Memory B cell (primary cell): ENCODE measurements at regions not wholly inside any gene's neighbourhood (a gene's known extent, or its start where the extent isn't known, plus 50 kb on each side); places are given as distances from the start of the nearest gene placed in this dataset.

ENCODE experiments used
- ATAC-seq: fragments of 150-1000 bp; cut with Tn5 transposase; 2 replicates; pipeline ENCODE4 v1.10.0; 2021; ENCODE audit warnings: low read depth, mild to moderate bottlenecking, moderate library complexity
- DNase-seq, 2 donors: peaks; one replicate each; pipeline ENCODE4 v3.0.0; 2022; ENCODE audit warnings: low spot score in 2 of 2
- H3K27ac Mint-ChIP-seq: one replicate; pipeline ENCODE4 v1.8.0; 2022; ENCODE audit warnings: mild to moderate bottlenecking, moderate library complexity, mixed read lengths
- H3K27me3 Mint-ChIP-seq: one replicate; pipeline ENCODE4 v1.8.0; 2022; ENCODE audit warnings: mixed read lengths
- H3K36me3 Mint-ChIP-seq: one replicate; pipeline ENCODE4 v1.8.0; 2022; ENCODE audit warnings: mild to moderate bottlenecking, mixed read lengths
- H3K4me1 Mint-ChIP-seq: one replicate; pipeline ENCODE4 v1.8.0; 2022; ENCODE audit warnings: mixed read lengths
- H3K4me3 Mint-ChIP-seq: one replicate; pipeline ENCODE4 v1.8.0; 2022; ENCODE audit warnings: mild to moderate bottlenecking, moderate library complexity, mixed read lengths
- H3K9me3 Mint-ChIP-seq: one replicate; pipeline ENCODE4 v1.8.0; 2022; ENCODE audit warnings: mixed read lengths

DNA sequence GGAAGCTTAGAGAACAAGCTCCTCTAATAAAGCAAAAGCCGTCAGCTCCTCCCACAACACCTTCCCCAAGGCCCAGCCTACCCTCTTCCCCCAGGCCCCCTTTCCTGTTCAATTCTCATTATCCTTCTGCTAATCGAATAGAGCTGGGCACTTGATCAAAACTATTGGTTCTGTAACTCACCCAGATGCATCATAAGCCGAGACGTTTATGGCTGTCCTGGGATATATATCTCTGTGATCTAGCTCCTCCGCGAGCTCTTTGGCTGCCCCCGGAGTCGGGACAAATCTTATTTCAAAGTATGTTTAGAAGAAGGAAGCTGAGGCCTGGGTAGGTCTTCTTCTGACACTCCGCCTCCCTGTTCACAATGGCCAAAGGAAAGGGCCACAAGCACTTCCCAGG is 88.3 kb upstream of the KLHL29 start:
- H3K4me3 Mint-ChIP-seq: no peak overlapping the region
- no peaks in the 10 kb centered on the region for H3K36me3 Mint-ChIP-seq
- no peak overlapping the region for H3K27ac Mint-ChIP-seq
- H3K4me1 Mint-ChIP-seq: no peaks in the 10 kb centered on the region
- no peak for DNase-seq
- no peaks in the 10 kb centered on the region for H3K9me3 Mint-ChIP-seq
- ATAC-seq: no peak
- peaks cover 10% of the 10 kb centered on the region for H3K27me3 Mint-ChIP-seq

- DNase-seq (no peak), ATAC-seq (no peak)
- Mint-ChIP-seq H3K4me1 (no peaks in the 10 kb centered on the region), H3K27ac (no peak overlapping the region), H3K4me3 (no peak overlapping the region), H3K27me3 (peaks cover 10% of the 10 kb centered on the region), H3K36me3 (no peaks in the 10 kb centered on the region), H3K9me3 (no peaks in the 10 kb centered on the region)
Observed at GRCh38 chr2:23297112-23297511, 87.9 kb upstream of the KLHL29 start.

- no peaks in the 10 kb centered on the region for H3K9me3 Mint-ChIP-seq
- no peak overlapping the region for H3K27ac Mint-ChIP-seq
- DNase-seq (no peak), ATAC-seq (no peak)
- H3K4me1 Mint-ChIP-seq: no peaks in the 10 kb centered on the region
- H3K36me3 Mint-ChIP-seq: no peaks in the 10 kb centered on the region
- peaks cover 10% of the 10 kb centered on the region for H3K27me3 Mint-ChIP-seq
- no peak overlapping the region for H3K4me3 Mint-ChIP-seq
Observed at GRCh38 chr2:23298551-23298950, 86.4 kb upstream of the KLHL29 start.

DNA sequence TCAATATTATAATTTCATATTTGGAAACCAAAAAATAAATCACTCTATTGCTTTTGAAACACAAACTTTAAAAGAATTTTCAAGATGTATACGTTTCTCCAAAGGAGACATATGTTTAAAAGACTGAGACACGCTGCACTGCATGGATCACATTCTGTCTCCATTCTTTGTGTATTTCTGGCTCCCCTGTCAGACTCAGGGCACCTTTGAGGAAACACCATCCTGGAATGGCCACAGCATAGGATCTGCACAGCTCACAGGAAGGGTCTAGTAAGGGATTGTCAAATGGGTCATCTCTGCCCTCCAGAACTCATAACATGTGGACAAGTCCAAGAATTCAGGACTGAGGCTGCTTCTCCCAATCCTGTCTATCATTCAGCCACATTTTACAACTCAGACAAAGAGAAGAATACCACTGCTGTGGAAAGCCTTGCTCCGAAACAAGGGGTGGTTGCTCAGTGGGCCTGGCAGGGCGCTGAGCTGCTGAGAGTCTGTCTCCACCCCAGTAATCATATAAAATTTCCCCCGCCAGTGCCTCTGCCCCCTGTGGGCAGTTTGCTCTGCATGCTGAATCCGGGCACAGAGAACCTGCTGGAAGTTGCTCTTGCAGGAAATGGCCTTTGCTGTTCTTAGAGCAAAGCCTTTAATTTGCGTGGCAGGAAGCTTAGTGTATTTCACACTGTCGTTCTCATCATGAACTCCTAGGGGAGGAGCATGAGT is 85.3 kb upstream of the KLHL29 start:
- Mint-ChIP-seq H3K4me3 (no peak overlapping the region), H3K4me1 (no peaks in the 10 kb centered on the region), H3K27me3 (peaks cover 12% of the 10 kb centered on the region), H3K27ac (no peak overlapping the region), H3K9me3 (no peaks in the 10 kb centered on the region), H3K36me3 (no peaks in the 10 kb centered on the region)
- no peak for DNase-seq
- no peak for ATAC-seq

DNA sequence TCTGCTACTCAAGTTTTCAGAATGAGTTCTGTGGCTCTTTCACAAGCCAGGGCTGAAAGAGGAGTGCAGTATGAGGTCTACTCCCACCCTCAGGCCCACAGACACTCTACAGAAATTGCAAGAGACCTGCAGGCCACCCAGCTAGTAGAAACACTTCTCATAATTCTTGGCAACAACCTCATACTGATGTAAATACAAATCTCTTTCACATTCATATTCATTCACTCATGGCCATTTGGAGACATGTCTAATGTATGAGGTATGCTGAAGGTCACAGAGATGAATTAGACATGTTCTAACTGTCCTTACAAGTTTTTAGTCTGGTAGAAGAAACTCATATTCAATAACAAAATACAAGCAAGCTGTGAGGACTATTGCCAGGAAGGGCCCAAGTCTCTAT is 83.8 kb upstream of the KLHL29 start:
- H3K9me3 Mint-ChIP-seq: no peaks in the 10 kb centered on the region
- H3K36me3 Mint-ChIP-seq: no peaks in the 10 kb centered on the region
- H3K4me1 Mint-ChIP-seq: no peaks in the 10 kb centered on the region
- ATAC-seq: no peak
- H3K27me3 Mint-ChIP-seq: peaks cover 14% of the 10 kb centered on the region
- H3K4me3 Mint-ChIP-seq: no peak overlapping the region
- DNase-seq: no peak
- H3K27ac Mint-ChIP-seq: no peak overlapping the region

- peaks cover 18% of the 10 kb centered on the region for H3K27me3 Mint-ChIP-seq
- no peak overlapping the region for H3K27ac Mint-ChIP-seq
- no peak overlapping the region for H3K4me3 Mint-ChIP-seq
- H3K9me3 Mint-ChIP-seq: no peaks in the 10 kb centered on the region
- no peaks in the 10 kb centered on the region for H3K4me1 Mint-ChIP-seq
- H3K36me3 Mint-ChIP-seq: no peaks in the 10 kb centered on the region
- ATAC-seq (no peak), DNase-seq (no peak)
Observed at GRCh38 chr2:23302591-23302990, 82.4 kb upstream of the KLHL29 start.

- H3K27ac Mint-ChIP-seq: no peak overlapping the region
- peaks cover 15% of the 10 kb centered on the region for H3K27me3 Mint-ChIP-seq
- H3K4me1 Mint-ChIP-seq: no peaks in the 10 kb centered on the region
- H3K9me3 Mint-ChIP-seq: no peaks in the 10 kb centered on the region
- ATAC-seq (no peak), DNase-seq (no peak)
- no peaks in the 10 kb centered on the region for H3K36me3 Mint-ChIP-seq
- no peak overlapping the region for H3K4me3 Mint-ChIP-seq
Observed at GRCh38 chr2:23306401-23306800, 78.6 kb upstream of the KLHL29 start.

DNA sequence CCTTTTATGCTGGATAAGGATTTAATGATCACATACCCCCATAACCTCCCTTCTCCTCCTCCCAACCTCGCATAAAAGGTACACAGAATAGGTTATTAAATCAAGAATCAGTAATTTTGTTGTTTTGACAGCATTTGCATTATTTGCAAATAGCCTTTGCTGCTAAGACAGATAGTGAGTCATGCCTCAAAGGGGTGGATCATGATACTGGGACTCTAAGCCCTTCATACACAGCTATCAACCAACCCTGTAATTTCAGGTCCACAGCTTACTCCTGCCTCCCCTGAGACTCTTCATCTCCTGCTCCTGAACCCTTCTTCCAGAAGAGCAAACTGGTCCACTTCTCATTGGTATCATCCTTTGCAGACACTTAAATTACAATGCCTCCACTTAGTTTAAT is 73.8 kb upstream of the KLHL29 start:
- no peak for DNase-seq
- peaks cover 8% of the 10 kb centered on the region for H3K27me3 Mint-ChIP-seq
- H3K27ac Mint-ChIP-seq: no peak overlapping the region
- H3K36me3 Mint-ChIP-seq: no peaks in the 10 kb centered on the region
- no peaks in the 10 kb centered on the region for H3K9me3 Mint-ChIP-seq
- H3K4me1 Mint-ChIP-seq: no peaks in the 10 kb centered on the region
- ATAC-seq: no peak
- no peak overlapping the region for H3K4me3 Mint-ChIP-seq

- no peak for DNase-seq
- Mint-ChIP-seq H3K4me3 (no peak overlapping the region), H3K4me1 (no peaks in the 10 kb centered on the region), H3K36me3 (no peaks in the 10 kb centered on the region), H3K27ac (no peak overlapping the region), H3K9me3 (no peaks in the 10 kb centered on the region), H3K27me3 (peaks cover 5% of the 10 kb centered on the region)
- ATAC-seq: no peak
Observed at GRCh38 chr2:23312996-23313606, 71.9 kb upstream of the KLHL29 start.

DNA sequence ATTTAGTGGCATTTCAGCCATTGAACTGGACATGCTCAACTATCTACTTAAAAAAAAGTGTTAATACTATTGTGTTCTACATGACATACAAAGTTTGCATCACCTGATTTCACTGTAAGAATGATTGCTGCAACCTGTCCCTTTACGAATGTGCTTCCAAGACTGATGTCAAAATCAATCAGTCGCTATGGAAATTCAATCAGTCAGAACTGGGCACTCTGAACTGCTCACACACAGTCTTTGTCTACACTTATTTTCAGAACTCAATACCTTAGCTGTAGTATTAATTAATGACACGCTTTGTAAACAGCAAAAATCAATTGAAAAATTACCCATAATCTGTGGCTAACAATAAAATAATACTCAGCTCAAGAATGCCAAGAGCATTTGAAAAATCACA is 70.3 kb upstream of the KLHL29 start:
- H3K27ac Mint-ChIP-seq: no peak overlapping the region
- ATAC-seq (no peak), DNase-seq (no peak)
- H3K4me3 Mint-ChIP-seq: no peak overlapping the region
- H3K36me3 Mint-ChIP-seq: no peaks in the 10 kb centered on the region
- peaks cover 6% of the 10 kb centered on the region for H3K27me3 Mint-ChIP-seq
- no peaks in the 10 kb centered on the region for H3K4me1 Mint-ChIP-seq
- H3K9me3 Mint-ChIP-seq: no peaks in the 10 kb centered on the region

GRCh38 chr2:23320058-23320457 is 64.9 kb upstream of the KLHL29 start:
- H3K4me1 Mint-ChIP-seq: no peaks in the 10 kb centered on the region
- H3K36me3 Mint-ChIP-seq: no peaks in the 10 kb centered on the region
- H3K27me3 Mint-ChIP-seq: peaks cover 23% of the 10 kb centered on the region
- H3K4me3 Mint-ChIP-seq: no peak overlapping the region
- DNase-seq (no peak), ATAC-seq (no peak)
- H3K9me3 Mint-ChIP-seq: no peaks in the 10 kb centered on the region
- no peak overlapping the region for H3K27ac Mint-ChIP-seq

DNA sequence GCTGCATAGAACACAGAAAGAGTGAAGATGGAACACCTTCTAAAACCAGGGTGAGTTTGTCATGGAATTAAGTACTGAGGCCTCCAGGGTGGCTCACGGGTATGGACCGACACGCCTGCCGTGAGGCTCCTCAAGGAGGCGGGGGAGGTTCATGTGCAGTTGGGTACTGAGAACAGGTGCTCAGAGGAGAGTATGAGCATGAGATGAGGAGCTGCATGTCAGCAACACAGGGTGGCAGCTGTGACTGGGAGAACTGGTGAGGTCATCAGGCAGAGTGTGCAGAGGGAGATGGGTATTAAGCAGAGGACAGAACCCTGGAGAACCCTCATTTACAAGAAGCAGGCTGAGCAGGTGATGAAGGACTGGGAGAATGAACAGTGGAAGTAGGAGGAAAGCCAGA is 63.2 kb upstream of the KLHL29 start:
- H3K36me3 Mint-ChIP-seq: no peaks in the 10 kb centered on the region
- H3K27me3 Mint-ChIP-seq: peaks cover 23% of the 10 kb centered on the region
- no peak overlapping the region for H3K27ac Mint-ChIP-seq
- H3K9me3 Mint-ChIP-seq: no peaks in the 10 kb centered on the region
- ATAC-seq (no peak), DNase-seq (no peak)
- no peak overlapping the region for H3K4me3 Mint-ChIP-seq
- no peaks in the 10 kb centered on the region for H3K4me1 Mint-ChIP-seq

DNA sequence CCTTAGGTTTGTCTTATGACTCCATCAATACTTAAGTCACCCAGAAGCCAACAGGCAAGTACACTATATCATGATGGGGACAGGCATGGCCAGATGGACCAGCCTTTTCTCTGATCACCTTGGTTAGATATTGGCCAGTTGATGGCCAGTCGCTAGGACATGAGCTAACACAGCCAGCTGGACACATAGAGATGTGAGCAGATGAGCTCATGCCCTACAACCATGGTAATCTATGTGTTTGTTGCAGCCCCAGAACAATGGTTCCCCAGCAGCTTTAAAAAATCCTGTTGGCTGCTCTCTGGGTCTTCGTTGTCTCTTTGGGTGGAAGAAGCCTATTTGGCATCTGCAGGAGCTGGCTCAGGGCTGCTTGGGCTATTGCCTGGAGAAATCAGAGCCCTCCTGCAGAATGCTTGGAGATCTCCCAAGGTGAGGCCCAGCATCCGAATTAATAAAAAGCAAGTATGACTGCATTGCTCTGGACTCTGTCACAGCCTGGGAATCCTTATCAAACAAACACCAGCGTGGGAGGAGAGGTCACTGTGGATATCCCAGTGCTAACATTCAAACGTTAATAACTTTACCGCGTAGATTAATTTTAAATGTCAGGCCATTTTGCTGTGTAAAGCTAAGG is 62.3 kb upstream of the KLHL29 start:
- Mint-ChIP-seq H3K4me1 (no peaks in the 10 kb centered on the region), H3K36me3 (no peaks in the 10 kb centered on the region), H3K9me3 (no peaks in the 10 kb centered on the region), H3K27ac (no peak overlapping the region), H3K27me3 (peaks cover 25% of the 10 kb centered on the region), H3K4me3 (no peak overlapping the region)
- ATAC-seq (no peak), DNase-seq (no peak)

DNA sequence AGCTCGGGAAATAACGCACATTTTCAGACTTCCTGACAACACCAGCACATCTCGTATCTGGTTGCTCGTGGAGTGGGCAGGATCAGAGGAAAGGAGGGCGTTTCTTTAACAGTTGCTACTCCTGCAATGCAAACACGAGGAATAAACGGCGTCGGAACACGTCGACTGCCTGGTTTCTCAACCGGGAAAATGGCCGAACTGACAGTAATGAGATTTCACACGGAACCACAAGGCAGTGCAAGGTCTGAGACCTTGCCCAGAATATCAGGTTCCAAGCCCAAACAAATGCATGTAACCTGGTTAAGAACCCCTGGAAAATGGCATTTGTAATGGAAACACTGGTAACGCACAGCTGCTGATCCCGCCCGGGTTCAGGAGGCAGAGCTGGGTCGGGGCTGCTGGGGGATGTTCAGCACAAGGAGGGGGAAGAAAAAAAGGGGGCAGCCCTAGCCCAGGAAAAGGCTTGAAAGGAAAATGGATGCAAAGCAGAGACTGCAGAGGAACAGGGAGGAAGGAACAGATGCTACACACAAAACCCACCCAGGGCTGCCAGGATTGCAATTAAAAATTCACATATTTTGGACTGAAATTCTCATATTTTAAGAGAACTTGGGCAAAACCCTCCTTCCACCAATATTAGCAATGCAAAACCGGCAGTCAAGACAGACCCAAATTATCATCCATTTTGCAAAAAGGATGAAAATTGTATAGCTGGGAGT is 61.6 kb upstream of the KLHL29 start:
- ATAC-seq (no peak), DNase-seq (no peak)
- no peaks in the 10 kb centered on the region for H3K9me3 Mint-ChIP-seq
- H3K27me3 Mint-ChIP-seq: peaks cover 25% of the 10 kb centered on the region
- no peak overlapping the region for H3K27ac Mint-ChIP-seq
- H3K4me1 Mint-ChIP-seq: no peaks in the 10 kb centered on the region
- no peak overlapping the region for H3K4me3 Mint-ChIP-seq
- no peaks in the 10 kb centered on the region for H3K36me3 Mint-ChIP-seq
